Hepatocyte (in vitro differentiated cells): ENCODE measurements at regions not wholly inside any gene's neighbourhood (a gene's known extent, or its start where the extent isn't known, plus 50 kb on each side); places are given as distances from the start of the nearest gene placed in this dataset.

Source experiments
- DNase-seq: peaks from one replicate; pipeline ENCODE4 v3.0.0-alpha.2; 2016; ENCODE audit warnings: low spot score
- H2AFZ ChIP-seq: fragments of 200-600 bp; sonication (generic); 2 replicates; pipeline ENCODE4 v1.6.0; 2016; ENCODE audit warnings: antibody characterized with exemption, mild to moderate bottlenecking
- H3K27ac ChIP-seq: fragments of 200-600 bp; sonication (generic); 2 replicates; pipeline ENCODE4 v1.5.1; 2016; ENCODE audit warnings: mild to moderate bottlenecking
- H3K27me3 ChIP-seq: fragments of 200-600 bp; sonication (generic); 2 replicates; pipeline ENCODE4 v1.6.1; 2016
- H3K36me3 ChIP-seq: fragments of 200-600 bp; sonication (generic); replicated peaks from 2 replicates; pipeline ENCODE4 v1.5.1; 2016; ENCODE audit warnings: low read depth; ENCODE audit not compliant: insufficient read depth
- H3K4me1 ChIP-seq: fragments of 200-600 bp; sonication (generic); 2 replicates; pipeline ENCODE4 v1.5.1; 2016; ENCODE audit warnings: mild to moderate bottlenecking, moderate library complexity; ENCODE audit not compliant: insufficient read depth
- H3K4me2 ChIP-seq: fragments of 200-600 bp; sonication (generic); 2 replicates; pipeline ENCODE4 v1.6.0; 2016
- H3K4me3 ChIP-seq: fragments of 200-600 bp; sonication (generic); 2 replicates; pipeline ENCODE4 v1.5.1; 2016; ENCODE audit warnings: mild to moderate bottlenecking
- H3K79me2 ChIP-seq: fragments of 200-600 bp; sonication (generic); 2 replicates; pipeline ENCODE4 v1.6.0; 2017; ENCODE audit warnings: mild to moderate bottlenecking
- H3K9me2 ChIP-seq: fragments of 200-600 bp; sonication (generic); replicated peaks from 2 replicates; pipeline ENCODE4 v1.6.0; 2017; ENCODE audit warnings: mild to moderate bottlenecking; ENCODE audit not compliant: insufficient read depth
- H3K9me3 ChIP-seq: fragments of 200-600 bp; sonication (generic); 2 replicates; pipeline ENCODE4 v1.5.1; 2016; ENCODE audit warnings: low read depth, mild to moderate bottlenecking
- H4K20me1 ChIP-seq: fragments of 200-600 bp; sonication (generic); 2 replicates; pipeline ENCODE4 v1.6.0; 2016; ENCODE audit warnings: mild to moderate bottlenecking; ENCODE audit not compliant: insufficient read depth, poor library complexity, severe bottlenecking
- EZH2 ChIP-seq: fragments of 200-600 bp; sonication (generic); IDR thresholded peaks from 2 replicates; pipeline ENCODE4 v1.6.1; 2016; ENCODE audit warnings: antibody characterized with exemption, mild to moderate bottlenecking, borderline replicate concordance
- EZH2phosphoT487 ChIP-seq: fragments of 200-600 bp; sonication (generic); IDR thresholded peaks from one replicate; pipeline ENCODE4 v1.6.1; 2018; ENCODE audit warnings: antibody characterized with exemption, mild to moderate bottlenecking, low read depth, moderate library complexity; ENCODE audit not compliant: unreplicated experiment, severe bottlenecking
- WGBS: methylation state at CpG from one replicate; pipeline ENCODE4 v1.1.6; 2016; ENCODE audit warnings: low lambda C conversion rate; ENCODE audit errors: missing lambda C conversion rate; 5-methylcytosine and 5-hydroxymethylcytosine counted together
- TF ChIP-seq, protein P1 (sequence below): fragments of 200-600 bp; sonication (generic); IDR thresholded peaks from 2 replicates; pipeline ENCODE4 v1.5.1; 2016; ENCODE audit warnings: antibody characterized with exemption, mild to moderate bottlenecking; ENCODE audit not compliant: poor library complexity

DNA sequence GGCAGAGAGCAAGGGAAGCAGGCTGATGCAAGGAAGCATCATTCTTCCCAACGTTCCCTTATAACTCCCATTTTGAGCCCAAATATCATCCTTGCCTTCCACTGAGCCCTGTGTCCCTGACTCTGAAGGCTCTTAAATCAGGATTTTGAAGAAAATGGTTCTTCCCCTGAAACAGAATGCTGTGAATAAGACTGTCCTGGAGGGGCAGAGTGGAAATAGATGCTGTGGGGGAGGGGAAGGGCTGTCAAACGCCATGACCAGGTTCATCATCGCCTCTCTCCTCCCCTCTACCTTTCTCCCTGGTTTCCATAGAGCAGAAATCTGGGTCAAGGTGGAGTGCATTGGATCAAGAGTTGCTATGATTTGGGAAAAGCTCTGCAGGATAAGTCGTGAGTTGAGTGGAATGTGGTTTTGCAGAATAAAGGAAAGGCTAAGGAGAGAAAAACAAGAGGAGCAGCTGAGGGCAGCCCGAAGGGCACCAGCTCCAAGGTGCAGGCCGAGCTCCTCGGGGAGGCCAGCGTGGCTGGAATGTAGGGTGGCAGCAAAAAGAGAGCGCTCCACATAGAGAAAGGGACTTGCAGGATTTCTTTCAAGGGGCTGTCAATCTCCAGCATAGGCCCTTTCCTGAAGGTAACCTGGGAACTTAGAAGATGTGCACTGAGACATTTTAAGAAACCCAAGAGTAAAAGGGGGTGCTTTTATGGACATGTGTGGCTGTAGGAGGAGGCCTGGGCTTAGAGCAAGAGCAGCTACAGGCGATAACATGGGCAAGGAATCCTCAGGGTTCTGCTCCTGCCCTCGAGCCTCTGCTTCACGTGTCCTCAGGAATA is 120.8 kb upstream of the CDYL start:
- no peak for TF ChIP-seq EZH2phosphoT487
- TF ChIP-seq, protein P1, sequence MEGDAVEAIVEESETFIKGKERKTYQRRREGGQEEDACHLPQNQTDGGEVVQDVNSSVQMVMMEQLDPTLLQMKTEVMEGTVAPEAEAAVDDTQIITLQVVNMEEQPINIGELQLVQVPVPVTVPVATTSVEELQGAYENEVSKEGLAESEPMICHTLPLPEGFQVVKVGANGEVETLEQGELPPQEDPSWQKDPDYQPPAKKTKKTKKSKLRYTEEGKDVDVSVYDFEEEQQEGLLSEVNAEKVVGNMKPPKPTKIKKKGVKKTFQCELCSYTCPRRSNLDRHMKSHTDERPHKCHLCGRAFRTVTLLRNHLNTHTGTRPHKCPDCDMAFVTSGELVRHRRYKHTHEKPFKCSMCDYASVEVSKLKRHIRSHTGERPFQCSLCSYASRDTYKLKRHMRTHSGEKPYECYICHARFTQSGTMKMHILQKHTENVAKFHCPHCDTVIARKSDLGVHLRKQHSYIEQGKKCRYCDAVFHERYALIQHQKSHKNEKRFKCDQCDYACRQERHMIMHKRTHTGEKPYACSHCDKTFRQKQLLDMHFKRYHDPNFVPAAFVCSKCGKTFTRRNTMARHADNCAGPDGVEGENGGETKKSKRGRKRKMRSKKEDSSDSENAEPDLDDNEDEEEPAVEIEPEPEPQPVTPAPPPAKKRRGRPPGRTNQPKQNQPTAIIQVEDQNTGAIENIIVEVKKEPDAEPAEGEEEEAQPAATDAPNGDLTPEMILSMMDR: no peak
- TF ChIP-seq EZH2: no peak
- H3K36me3 ChIP-seq: no peaks in the 10 kb centered on the region
- H3K9me3 ChIP-seq: peaks cover 6% of the 10 kb centered on the region
- H4K20me1 ChIP-seq: no peaks in the 10 kb centered on the region
- no peaks in the 10 kb centered on the region for H3K27me3 ChIP-seq
- H3K4me1 ChIP-seq: no peaks in the 10 kb centered on the region
- no peak overlapping the region for H3K4me2 ChIP-seq
- DNase-seq: no peak
- no peak overlapping the region for H2AFZ ChIP-seq
- no peak overlapping the region for H3K4me3 ChIP-seq
- H3K79me2 ChIP-seq: no peaks in the 10 kb centered on the region
- no peaks in the 10 kb centered on the region for H3K9me2 ChIP-seq
- H3K27ac ChIP-seq: no peak overlapping the region
- 74% methylated on average over 12 of the region's 12 CpGs for WGBS

DNA sequence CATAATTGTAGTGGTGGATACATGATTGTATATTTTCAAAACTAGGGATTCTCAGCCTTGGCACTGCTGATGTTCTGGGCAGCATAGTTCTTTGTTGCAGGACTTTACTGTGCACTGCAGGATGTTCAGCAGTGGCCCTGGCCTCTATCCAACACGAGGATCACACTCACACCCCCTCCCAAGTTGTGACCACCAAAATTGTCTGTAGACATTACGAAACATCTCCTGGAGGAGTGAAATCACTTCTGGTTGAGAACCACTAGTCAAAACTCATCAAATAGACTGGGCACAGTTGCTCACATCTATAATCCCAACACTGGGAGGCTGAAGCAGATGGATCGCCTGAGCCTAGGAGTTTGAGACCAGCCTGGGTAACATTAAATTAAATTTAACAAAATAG is 123.1 kb upstream of the CDYL start:
- H3K79me2 ChIP-seq: no peaks in the 10 kb centered on the region
- H3K9me3 ChIP-seq: peaks cover 6% of the 10 kb centered on the region
- 85% methylated on average over 3 of the region's 3 CpGs for WGBS
- no peak overlapping the region for H2AFZ ChIP-seq
- no peaks in the 10 kb centered on the region for H3K9me2 ChIP-seq
- no peaks in the 10 kb centered on the region for H3K4me1 ChIP-seq
- no peaks in the 10 kb centered on the region for H3K27me3 ChIP-seq
- no peaks in the 10 kb centered on the region for H3K36me3 ChIP-seq
- H3K4me2 ChIP-seq: no peak overlapping the region
- H3K4me3 ChIP-seq: no peak overlapping the region
- no peak overlapping the region for H3K27ac ChIP-seq
- TF ChIP-seq, protein P1: no peak
- TF ChIP-seq EZH2phosphoT487 (no peak), EZH2 (no peak)
- no peak for DNase-seq
- H4K20me1 ChIP-seq: no peaks in the 10 kb centered on the region

DNA sequence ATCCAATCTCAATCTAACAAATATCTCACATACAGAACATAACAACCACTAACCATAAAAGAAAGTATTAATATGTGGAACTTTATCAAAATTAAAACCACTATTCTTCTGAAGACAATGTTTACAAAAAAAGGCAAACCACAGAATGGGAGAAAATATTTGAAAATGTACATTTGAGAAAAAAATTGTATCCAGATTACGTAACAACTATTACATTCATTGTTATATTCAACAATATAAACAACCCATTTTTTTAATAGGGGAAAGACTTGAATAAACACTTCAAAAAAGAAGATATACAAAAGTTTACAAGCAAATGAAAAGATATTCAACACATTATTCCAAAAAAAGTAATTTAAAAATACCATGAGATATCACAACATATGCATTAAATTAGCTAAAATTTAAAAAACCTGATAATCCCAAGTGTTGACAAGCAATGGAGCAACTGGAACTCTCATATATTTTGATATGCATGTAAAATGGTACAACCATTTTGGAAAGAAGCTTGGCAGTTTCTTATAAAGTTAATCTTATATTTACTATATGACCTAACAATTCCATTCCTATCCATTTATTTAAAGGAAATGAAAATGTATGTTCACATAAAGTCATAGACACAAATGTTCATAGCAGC is 124.3 kb upstream of the CDYL start:
- Histone ChIP-seq H3K36me3 (no peaks in the 10 kb centered on the region), H3K27ac (no peak overlapping the region), H3K9me2 (no peaks in the 10 kb centered on the region), H3K9me3 (peaks cover 6% of the 10 kb centered on the region), H2AFZ (no peak overlapping the region), H3K27me3 (no peaks in the 10 kb centered on the region), H3K4me2 (no peak overlapping the region), H4K20me1 (no peaks in the 10 kb centered on the region), H3K79me2 (no peaks in the 10 kb centered on the region), H3K4me1 (no peaks in the 10 kb centered on the region), H3K4me3 (no peak overlapping the region)
- DNase-seq: no peak
- TF ChIP-seq, protein P1: no peak
- TF ChIP-seq EZH2phosphoT487 (no peak), EZH2 (no peak)
- 94% methylated on average over 1 of the region's 1 CpG for WGBS
